C4-2B (cell line): ENCODE measurements at regions not wholly inside any gene's neighbourhood (a gene's known extent, or its start where the extent isn't known, plus 50 kb on each side); places are given as distances from the start of the nearest gene placed in this dataset.

Source experiments
- H3K27ac ChIP-seq: fragments of 450-650 bp; 2 replicates; pipeline ENCODE4 v1.5.1; 2017
- ZFX ChIP-seq: fragments of 450-650 bp; IDR thresholded peaks from 2 replicates; pipeline ENCODE4 v1.6.1; 2017
- TF ChIP-seq, protein P1 (sequence below): fragments of 450-650 bp; conservative IDR thresholded peaks from 2 replicates; pipeline ENCODE4 v1.5.1; 2017; ENCODE audit warnings: mild to moderate bottlenecking

DNA sequence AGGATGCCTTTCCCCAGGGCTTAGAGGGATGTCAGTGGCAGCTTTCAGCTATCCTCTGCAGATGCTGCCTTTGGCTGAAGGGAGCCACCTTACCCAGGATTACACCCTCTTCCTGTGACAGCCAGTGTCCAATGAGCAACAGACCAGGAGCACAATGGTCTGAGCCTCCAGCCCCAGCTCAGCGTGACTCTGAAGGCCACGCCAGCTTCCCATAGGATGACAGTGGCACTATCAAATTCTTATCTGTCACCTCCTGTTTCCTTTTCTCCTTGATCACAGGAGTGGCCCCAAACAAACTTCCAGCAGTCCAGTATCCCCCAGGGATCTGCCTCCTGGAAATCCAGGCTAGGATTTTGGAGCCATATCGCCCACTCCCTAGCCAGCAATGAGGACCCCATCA is 226.9 kb downstream of the SETD4 start:
- TF ChIP-seq ZFX: no peak
- TF ChIP-seq, protein P1, sequence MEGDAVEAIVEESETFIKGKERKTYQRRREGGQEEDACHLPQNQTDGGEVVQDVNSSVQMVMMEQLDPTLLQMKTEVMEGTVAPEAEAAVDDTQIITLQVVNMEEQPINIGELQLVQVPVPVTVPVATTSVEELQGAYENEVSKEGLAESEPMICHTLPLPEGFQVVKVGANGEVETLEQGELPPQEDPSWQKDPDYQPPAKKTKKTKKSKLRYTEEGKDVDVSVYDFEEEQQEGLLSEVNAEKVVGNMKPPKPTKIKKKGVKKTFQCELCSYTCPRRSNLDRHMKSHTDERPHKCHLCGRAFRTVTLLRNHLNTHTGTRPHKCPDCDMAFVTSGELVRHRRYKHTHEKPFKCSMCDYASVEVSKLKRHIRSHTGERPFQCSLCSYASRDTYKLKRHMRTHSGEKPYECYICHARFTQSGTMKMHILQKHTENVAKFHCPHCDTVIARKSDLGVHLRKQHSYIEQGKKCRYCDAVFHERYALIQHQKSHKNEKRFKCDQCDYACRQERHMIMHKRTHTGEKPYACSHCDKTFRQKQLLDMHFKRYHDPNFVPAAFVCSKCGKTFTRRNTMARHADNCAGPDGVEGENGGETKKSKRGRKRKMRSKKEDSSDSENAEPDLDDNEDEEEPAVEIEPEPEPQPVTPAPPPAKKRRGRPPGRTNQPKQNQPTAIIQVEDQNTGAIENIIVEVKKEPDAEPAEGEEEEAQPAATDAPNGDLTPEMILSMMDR: no peak
- H3K27ac ChIP-seq: no peak overlapping the region

DNA sequence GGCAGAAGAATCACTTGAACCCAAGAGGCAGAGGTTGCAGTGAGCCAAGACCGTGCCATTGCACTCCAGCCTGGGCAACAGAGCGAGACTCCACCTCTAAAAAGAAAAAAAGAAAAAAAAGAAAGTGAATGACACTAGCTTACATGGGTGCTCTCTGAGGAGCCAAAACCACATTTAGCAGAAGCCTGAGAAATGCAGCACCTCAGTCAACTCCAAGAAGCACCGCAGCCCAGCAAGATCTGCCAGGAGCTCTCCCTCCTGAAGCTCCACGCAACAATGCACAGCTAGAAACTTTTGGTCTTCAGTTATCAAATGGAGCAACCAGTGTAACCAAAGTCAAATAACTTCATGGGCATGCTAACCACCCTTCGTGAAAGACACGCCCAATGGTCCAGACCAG is 229.1 kb downstream of the SETD4 start:
- TF ChIP-seq ZFX: no peak
- TF ChIP-seq, protein P1: no peak
- H3K27ac ChIP-seq: no peak overlapping the region

DNA sequence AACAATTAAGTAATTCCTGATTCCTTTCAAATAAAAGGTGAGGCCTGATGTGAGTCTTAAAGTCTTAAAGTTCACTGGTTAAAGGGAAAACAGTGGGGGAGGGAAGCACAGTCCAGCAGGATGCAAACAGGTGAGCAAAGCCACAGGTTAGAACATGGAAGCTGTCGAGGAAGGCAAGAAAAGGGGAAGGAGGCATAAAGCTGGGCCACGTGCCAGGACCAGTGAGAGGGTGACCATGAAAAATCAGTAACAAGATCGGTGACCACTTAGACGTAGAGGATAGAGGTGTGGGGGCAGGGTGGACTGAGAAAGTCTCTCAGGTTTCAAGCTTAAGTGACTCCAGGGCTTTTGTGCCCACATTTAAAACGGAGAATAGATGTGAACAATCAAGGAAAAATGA is 231.3 kb downstream of the SETD4 start:
- H3K27ac ChIP-seq: no peak overlapping the region
- TF ChIP-seq ZFX: no peak
- TF ChIP-seq, protein P1: no peak

DNA sequence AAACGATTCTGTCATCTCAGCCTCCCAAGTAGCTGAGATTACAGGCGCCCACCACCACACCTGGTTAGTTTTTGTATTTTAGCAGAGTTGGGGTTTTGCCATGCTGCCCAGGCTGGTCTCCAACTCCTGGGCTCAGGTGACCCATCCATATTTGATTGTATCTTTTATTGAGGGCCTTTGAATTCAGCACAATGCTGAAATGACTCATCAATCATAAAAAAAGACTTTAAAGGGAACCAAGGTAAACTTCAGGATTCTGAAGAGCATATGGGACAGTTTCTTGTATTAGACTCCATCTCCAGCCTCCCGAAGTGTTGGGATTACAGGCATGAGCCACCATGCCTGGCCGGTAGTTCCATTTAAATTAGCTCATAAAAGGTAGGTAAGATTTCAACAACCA is 232.2 kb downstream of the SETD4 start:
- no peak overlapping the region for H3K27ac ChIP-seq
- TF ChIP-seq ZFX: no peak
- TF ChIP-seq, protein P1: no peak

DNA sequence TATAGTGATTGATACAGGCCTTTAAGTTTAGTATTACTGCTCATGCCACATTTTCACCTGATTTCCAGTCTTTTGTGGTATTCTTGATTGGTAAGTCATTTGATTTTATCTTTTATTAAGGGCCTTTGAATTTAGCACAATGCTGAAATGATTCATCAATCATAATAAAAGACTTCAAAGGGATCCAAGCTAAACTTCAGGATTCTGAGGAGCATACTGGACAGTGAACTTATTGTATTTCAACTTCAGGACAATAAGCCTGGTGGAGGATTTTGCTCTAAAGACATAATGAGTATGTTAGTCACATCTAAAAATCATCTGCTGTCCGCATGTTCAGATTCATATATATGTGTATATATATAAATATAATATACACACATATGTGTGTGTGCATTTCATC is 233.3 kb downstream of the SETD4 start:
- H3K27ac ChIP-seq: no peak overlapping the region
- TF ChIP-seq ZFX: no peak

DNA sequence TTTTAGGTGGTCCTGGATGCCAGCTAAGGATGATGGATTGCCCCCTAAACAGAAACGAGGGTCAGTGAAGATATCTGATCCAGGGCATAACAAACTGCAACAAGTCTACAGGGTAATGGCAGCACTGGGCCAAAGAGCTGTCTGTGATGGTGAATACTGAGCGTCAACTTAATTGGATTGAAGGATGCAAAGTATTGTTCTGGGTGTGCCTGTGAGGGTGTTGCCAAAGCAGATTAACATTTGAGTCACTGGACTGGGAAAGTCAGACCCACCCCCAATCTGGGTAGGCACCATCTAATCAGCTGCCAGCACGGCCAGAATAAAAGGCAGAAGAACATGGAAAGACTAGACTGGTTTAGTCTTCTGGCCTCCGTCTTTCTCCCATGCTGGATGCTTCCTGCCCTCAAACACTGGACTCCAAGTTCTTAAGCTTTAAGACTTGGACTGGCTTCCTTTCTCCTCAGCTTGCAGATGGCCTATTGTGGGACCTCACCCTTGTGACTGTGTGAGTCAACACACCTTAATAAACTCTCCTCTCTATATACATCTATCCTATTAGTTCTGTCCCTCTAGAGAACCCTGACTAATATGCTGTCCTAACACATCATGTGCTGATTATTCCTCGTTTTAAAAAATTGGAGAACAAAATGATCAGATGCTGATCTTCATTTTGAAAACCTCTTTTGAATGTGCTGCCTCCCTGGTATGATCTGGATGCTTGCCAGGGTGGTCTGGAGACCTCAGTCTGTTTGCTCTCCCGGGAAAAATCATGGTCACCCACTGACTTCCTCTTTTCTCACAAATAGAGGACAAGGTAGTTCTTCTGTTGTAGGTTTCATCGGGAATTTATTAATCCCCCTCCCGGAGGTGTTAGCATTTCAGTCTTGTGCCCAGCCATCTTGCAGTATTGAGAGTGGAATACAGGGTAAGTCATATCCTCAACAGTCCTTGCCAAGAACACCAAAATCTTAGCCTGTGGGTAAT is 234.7 kb downstream of the SETD4 start:
- no peak for TF ChIP-seq ZFX
- TF ChIP-seq, protein P1: no peak
- H3K27ac ChIP-seq: no peak overlapping the region

DNA sequence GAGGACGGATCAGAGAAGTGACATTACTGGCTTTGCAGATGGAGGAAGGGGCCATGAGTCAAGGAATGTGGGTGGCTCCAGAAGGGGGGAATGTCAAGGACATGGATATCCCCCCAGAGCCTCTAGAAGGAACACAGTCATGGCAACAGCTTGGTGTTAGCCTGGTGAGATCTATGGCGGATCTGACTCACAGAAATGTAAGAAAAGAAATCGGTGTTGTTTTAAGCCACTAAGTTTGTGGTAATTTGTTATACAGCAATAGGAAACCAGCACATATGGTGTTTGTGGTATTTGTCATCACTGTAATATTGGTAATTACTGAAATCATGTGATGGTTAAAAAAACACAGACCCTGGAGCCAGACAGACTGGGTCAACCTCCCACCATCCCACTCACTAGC is 236.2 kb downstream of the SETD4 start:
- TF ChIP-seq ZFX: no peak
- TF ChIP-seq, protein P1: no peak
- H3K27ac ChIP-seq: no peak overlapping the region

DNA sequence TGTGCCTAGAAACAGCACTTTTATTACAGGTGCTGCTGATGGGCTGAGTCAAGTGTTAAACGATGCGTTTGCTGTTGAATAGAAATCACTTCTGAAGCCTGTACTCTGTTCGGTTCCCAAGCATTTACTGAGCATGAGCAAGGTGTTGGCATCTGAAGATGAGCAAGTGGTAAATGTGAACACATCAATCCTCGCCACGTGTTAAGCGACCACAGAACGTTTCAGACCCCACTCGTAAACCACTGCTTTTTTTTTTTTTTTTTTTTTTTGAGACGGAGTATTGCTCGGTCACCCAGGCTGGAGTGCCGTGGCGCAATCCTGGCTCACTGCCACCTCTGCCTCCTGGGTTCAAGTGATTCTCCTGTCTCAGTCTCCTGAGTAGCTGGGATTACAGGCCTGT is 241.2 kb downstream of the SETD4 start:
- no peak overlapping the region for H3K27ac ChIP-seq
- TF ChIP-seq ZFX: no peak
- TF ChIP-seq, protein P1: no peak
